ENCODE measurements at regions not wholly inside any gene's neighbourhood (a gene's known extent, or its start where the extent isn't known, plus 50 kb on each side); places are given as distances from the start of the nearest gene placed in this dataset.

GRCh38 chr16:50425044-50425443 lies 56.3 kb upstream of the BRD7 start:
- DNase-seq (ENCODE audit: low read depth in 4 of 4, low spot score in 2 of 4), result no peak

- no peak for DNase-seq (ENCODE audit: low read depth in 4 of 4, low spot score in 2 of 4)
Measured at GRCh38 chr16:50422926-50423325, 54.1 kb upstream of the BRD7 start.

- no peak for DNase-seq (ENCODE audit: low read depth in 4 of 4, low spot score in 2 of 4)
Measured at GRCh38 chr16:50419116-50419515, 50.3 kb upstream of the BRD7 start.
